Natural killer cell (primary cell): ENCODE measurements at regions not wholly inside any gene's neighbourhood (a gene's known extent, or its start where the extent isn't known, plus 50 kb on each side); places are given as distances from the start of the nearest gene placed in this dataset.

Experiments used
- ATAC-seq, 3 donors: fragments of 150-1000 bp in 2 of 3; fragments of 200-7000 bp in 1 of 3; cut with Tn5 transposase; 1 replicate in 1 of 3; 2 replicates in 2 of 3; pipeline ENCODE4 v1.10.0; 2021; ENCODE audit warnings: mild to moderate bottlenecking in 2 of 3, moderate library complexity in 2 of 3
- DNase-seq, 2 donors: peaks; one replicate each; pipeline versions ENCODE4 v3.0.0 to v3.0.0-alpha.2; 2013 to 2021; ENCODE audit warnings: mixed read lengths in 1 of 2
- H3K27ac ChIP-seq: one replicate; pipeline ENCODE4 v1.5.1; 2013; ENCODE audit warnings: mild to moderate bottlenecking, low read length
- H3K27me3 ChIP-seq: one replicate; pipeline ENCODE4 v1.6.1; 2013; ENCODE audit warnings: low read length; ENCODE audit not compliant: control insufficient read depth, insufficient read depth
- H3K36me3 ChIP-seq: one replicate; pipeline ENCODE4 v1.6.1; 2013; ENCODE audit warnings: low read length; ENCODE audit not compliant: control insufficient read depth, insufficient read depth
- H3K4me1 ChIP-seq: one replicate; pipeline ENCODE4 v1.6.1; 2013; ENCODE audit warnings: low read length; ENCODE audit not compliant: control insufficient read depth, insufficient read depth
- H3K4me3 ChIP-seq: one replicate; pipeline ENCODE4 v1.5.1; 2013; ENCODE audit warnings: low read length
- H3K9me3 ChIP-seq: one replicate; pipeline ENCODE4 v1.6.1; 2013; ENCODE audit warnings: low read length; ENCODE audit not compliant: control insufficient read depth, insufficient read depth
- H3K27ac Mint-ChIP-seq, 2 donors: one replicate each; pipeline ENCODE4 v1.8.0; 2022; ENCODE audit warnings: mild to moderate bottlenecking in 2 of 2, mixed read lengths in 2 of 2, moderate library complexity in 1 of 2
- H3K27me3 Mint-ChIP-seq, 2 donors: one replicate each; pipeline ENCODE4 v1.8.0; 2022; ENCODE audit warnings: low read depth in 2 of 2, mixed read lengths in 2 of 2
- H3K36me3 Mint-ChIP-seq: one replicate; pipeline ENCODE4 v1.8.0; 2022; ENCODE audit warnings: mixed read lengths
- H3K4me1 Mint-ChIP-seq, 2 donors: one replicate each; pipeline ENCODE4 v1.8.0; 2022; ENCODE audit warnings: mixed read lengths in 2 of 2
- H3K4me3 Mint-ChIP-seq: one replicate; pipeline ENCODE4 v1.8.0; 2022; ENCODE audit warnings: mild to moderate bottlenecking, moderate library complexity, mixed read lengths
- H3K9me3 Mint-ChIP-seq, 2 donors: one replicate each; pipeline ENCODE4 v1.8.0; 2022; ENCODE audit warnings: mixed read lengths in 2 of 2
- CTCF ChIP-seq: fragments of 200-600 bp; IDR thresholded peaks from one replicate; pipeline ENCODE4 v1.8.0; 2022; ENCODE audit warnings: antibody characterized with exemption
- WGBS: methylation state at CpG from one replicate; pipeline ENCODE4 v1.1.7; 2013; ENCODE audit warnings: missing lambda C conversion rate; ENCODE audit not compliant: insufficient coverage; 5-methylcytosine and 5-hydroxymethylcytosine counted together
- intact Hi-C: fragments of 100-400 bp; cut with micrococcal nuclease; formaldehyde crosslinking; loops from one replicate; pipeline ENCODE4 v1.14.2; 2022

GRCh38 chr2:125491663-125492062, 1164.3 kb upstream of the GYPC start:
- 65% methylated on average over 2 of the region's 3 CpGs for WGBS
- peaks cover 13 to 17% of the 10 kb centered on the region in 2 donors for H3K9me3 Mint-ChIP-seq
- intact Hi-C loops, result no loop called here

GRCh38 chr2:125512313-125512712, 1143.6 kb upstream of the GYPC start:
- WGBS, result no CpG with 5 or more reads among the region's 1 CpG
- intact Hi-C loops, result no loop called here
- H3K27ac Mint-ChIP-seq, result no peak overlapping the region
- no peak overlapping the region for H3K4me3 ChIP-seq
- ATAC-seq (no peak), DNase-seq (no peak)
- H3K27me3 ChIP-seq, result no peaks in the 10 kb centered on the region
- H3K36me3 Mint-ChIP-seq, result peaks cover 31% of the 10 kb centered on the region
- no peaks in the 10 kb centered on the region for H3K4me1 ChIP-seq
- H3K9me3 ChIP-seq, result peaks cover 4% of the 10 kb centered on the region
- no peak overlapping the region for H3K4me3 Mint-ChIP-seq
- H3K36me3 ChIP-seq, result no peaks in the 10 kb centered on the region
- no peak for TF ChIP-seq CTCF
- H3K27me3 Mint-ChIP-seq, result no peaks in the 10 kb centered on the region
- peaks cover 16 to 17% of the 10 kb centered on the region in 2 donors for H3K9me3 Mint-ChIP-seq
- no peaks in the 10 kb centered on the region for H3K4me1 Mint-ChIP-seq
- no peak overlapping the region for H3K27ac ChIP-seq

More at GRCh38 chr2:125491663-125492062, 1164.3 kb upstream of the GYPC start:
- H3K36me3 ChIP-seq, result no peaks in the 10 kb centered on the region
- Mint-ChIP-seq H3K27me3 (no peaks in the 10 kb centered on the region), H3K36me3 (peaks cover 7% of the 10 kb centered on the region), H3K4me1 (no peaks in the 10 kb centered on the region), H3K27ac (no peak overlapping the region), H3K4me3 (no peak overlapping the region)
- ATAC-seq (no peak), DNase-seq (no peak)
- H3K4me3 ChIP-seq, result no peak overlapping the region
- H3K27me3 ChIP-seq, result no peaks in the 10 kb centered on the region
- H3K9me3 ChIP-seq, result peaks cover 3% of the 10 kb centered on the region
- no peak for TF ChIP-seq CTCF
- no peaks in the 10 kb centered on the region for H3K4me1 ChIP-seq
- H3K27ac ChIP-seq, result no peak overlapping the region

GRCh38 chr2:125516496-125517109, 1139.4 kb upstream of the GYPC start:
- Mint-ChIP-seq H3K36me3 (peaks cover 17% of the 10 kb centered on the region), H3K27ac (no peak overlapping the region), H3K27me3 (no peaks in the 10 kb centered on the region), H3K4me3 (no peak overlapping the region), H3K4me1 (no peaks in the 10 kb centered on the region), H3K9me3 (peaks cover 23 to 26% of the 10 kb centered on the region in 2 donors)
- H3K9me3 ChIP-seq, result peaks cover 4% of the 10 kb centered on the region
- WGBS, result 62% methylated on average over 3 of the region's 3 CpGs
- H3K4me3 ChIP-seq, result no peak overlapping the region
- no peak for ATAC-seq
- no peak overlapping the region for H3K27ac ChIP-seq
- H3K27me3 ChIP-seq, result no peaks in the 10 kb centered on the region
- DNase-seq, result no peak
- no peaks in the 10 kb centered on the region for H3K4me1 ChIP-seq
- no peak for TF ChIP-seq CTCF
- intact Hi-C loops, result no loop called here
- no peaks in the 10 kb centered on the region for H3K36me3 ChIP-seq

GRCh38 chr2:125526093-125526492, 1129.9 kb upstream of the GYPC start:
- Histone ChIP-seq H3K36me3 (no peaks in the 10 kb centered on the region), H3K27me3 (no peaks in the 10 kb centered on the region), H3K4me1 (no peaks in the 10 kb centered on the region), H3K27ac (no peak overlapping the region), H3K9me3 (no peaks in the 10 kb centered on the region), H3K4me3 (no peak overlapping the region)
- Mint-ChIP-seq H3K27ac (no peak overlapping the region), H3K27me3 (no peaks in the 10 kb centered on the region), H3K9me3 (peaks cover 9 to 15% of the 10 kb centered on the region in 2 donors), H3K4me3 (no peak overlapping the region), H3K4me1 (no peaks in the 10 kb centered on the region), H3K36me3 (no peaks in the 10 kb centered on the region)
- ATAC-seq (no peak), DNase-seq (no peak)
- intact Hi-C loops, result no loop called here
- no peak for TF ChIP-seq CTCF
- 74% methylated on average over 5 of the region's 5 CpGs for WGBS
